ENCODE measurements at regions not wholly inside any gene's neighbourhood (a gene's known extent, or its start where the extent isn't known, plus 50 kb on each side); places are given as distances from the start of the nearest gene placed in this dataset.

DNA sequence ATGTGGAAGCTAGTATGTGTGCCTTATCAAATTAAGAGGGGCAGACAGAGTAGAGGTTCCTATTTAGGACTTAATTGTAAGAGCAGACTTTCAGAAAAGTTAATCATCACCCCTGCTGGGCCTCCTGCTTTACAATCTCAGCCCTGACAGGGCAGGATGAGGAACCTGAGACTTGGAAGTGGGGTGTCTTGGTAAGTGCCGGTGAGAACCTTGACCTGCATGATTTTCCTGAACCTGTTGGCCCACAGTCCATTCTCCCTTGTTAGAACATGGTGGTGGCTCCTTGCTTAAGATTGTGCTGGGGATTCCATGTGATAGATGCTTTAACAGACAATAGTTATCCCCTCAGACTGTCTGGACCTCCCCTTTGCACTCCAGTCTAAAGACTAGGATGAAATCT lies 141.7 kb upstream of the TMEM72 start:
- Histone ChIP-seq H4K20me1 (ENCODE audit: control insufficient read depth, insufficient read depth, low read depth, low read length) (no peaks in the 10 kb centered on the region), H3K79me2 (ENCODE audit: control insufficient read depth, low read length) (no peaks in the 10 kb centered on the region), H3K36me3 (ENCODE audit: control insufficient read depth, low read length) (no peaks in the 10 kb centered on the region), H3K27me3 (ENCODE audit: control insufficient read depth, low read length) (no peaks in the 10 kb centered on the region), H3K9me3 (ENCODE audit: control insufficient read depth, insufficient read depth, low read length) (no peaks in the 10 kb centered on the region), H3K4me2 (ENCODE audit: low read length) (no peak overlapping the region), H3F3A (ENCODE audit: control insufficient read depth, insufficient read depth) (no peaks in the 10 kb centered on the region), H3K4me3 (ENCODE audit: low read length) (no peak overlapping the region), H3K27ac (ENCODE audit: low read depth, low read length) (no peak overlapping the region), H3K9me2 (replicated peaks; ENCODE audit: control insufficient read depth, low read length) (no peaks in the 10 kb centered on the region), H3K4me1 (ENCODE audit: control insufficient read depth, low read length) (no peaks in the 10 kb centered on the region)
- TF ChIP-seq EZH2phosphoT487 (IDR thresholded peaks at IDR 0.05; ENCODE audit: borderline replicate concordance, low read length), result no peak
- no peak for TF ChIP-seq CTCF (IDR thresholded peaks at IDR 0.05; ENCODE audit: low read depth, low read length, poor library complexity, severe bottlenecking)

DNA sequence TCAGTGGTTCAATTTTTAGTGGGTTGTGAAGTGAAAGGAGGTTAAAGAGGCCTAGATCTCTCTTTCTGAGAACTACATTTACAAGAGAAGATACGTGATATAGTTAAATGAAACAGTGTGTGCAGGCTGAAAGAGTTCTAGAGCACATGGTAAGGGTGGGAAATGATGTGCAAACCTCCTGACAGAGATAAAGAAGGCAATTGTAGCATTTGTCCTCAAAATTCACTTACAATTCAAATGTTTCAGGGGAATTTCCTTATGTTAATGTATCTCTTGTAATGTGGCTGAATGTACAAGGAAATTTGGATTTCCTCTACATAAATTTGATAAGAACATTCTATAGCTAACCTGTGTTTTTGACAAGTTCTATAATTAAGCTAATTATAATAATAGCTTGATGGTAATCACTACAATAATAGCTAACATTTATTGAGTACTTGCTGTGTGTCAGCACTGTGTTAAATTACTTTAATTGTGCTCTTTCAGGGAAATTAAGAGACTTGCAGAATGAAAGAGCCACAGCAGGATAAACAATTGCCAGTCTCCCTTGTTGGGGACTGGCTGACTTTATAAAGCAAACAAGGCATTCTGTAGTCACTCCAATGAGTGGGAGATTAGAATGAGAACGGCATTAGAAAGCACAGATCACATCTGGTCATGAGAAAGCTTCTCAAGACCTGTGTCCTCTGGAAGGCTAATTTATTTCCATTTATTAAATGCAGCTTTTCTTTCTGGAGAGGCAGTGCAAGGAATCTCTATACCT lies 139.7 kb upstream of the TMEM72 start:
- H4K20me1 ChIP-seq (ENCODE audit: control insufficient read depth, insufficient read depth, low read depth, low read length), result no peaks in the 10 kb centered on the region
- no peaks in the 10 kb centered on the region for H3K9me2 ChIP-seq (replicated peaks; ENCODE audit: control insufficient read depth, low read length)
- H3F3A ChIP-seq (ENCODE audit: control insufficient read depth, insufficient read depth), result no peaks in the 10 kb centered on the region
- no peak overlapping the region for H3K4me2 ChIP-seq (ENCODE audit: low read length)
- no peak overlapping the region for H3K4me3 ChIP-seq (ENCODE audit: low read length)
- H3K27ac ChIP-seq (ENCODE audit: low read depth, low read length), result no peak overlapping the region
- TF ChIP-seq EZH2phosphoT487 (IDR thresholded peaks at IDR 0.05; ENCODE audit: borderline replicate concordance, low read length), result no peak
- TF ChIP-seq CTCF (IDR thresholded peaks at IDR 0.05; ENCODE audit: low read depth, low read length, poor library complexity, severe bottlenecking), result no peak
- no peaks in the 10 kb centered on the region for H3K9me3 ChIP-seq (ENCODE audit: control insufficient read depth, insufficient read depth, low read length)
- H3K36me3 ChIP-seq (ENCODE audit: control insufficient read depth, low read length), result no peaks in the 10 kb centered on the region
- H3K4me1 ChIP-seq (ENCODE audit: control insufficient read depth, low read length), result no peaks in the 10 kb centered on the region
- H3K79me2 ChIP-seq (ENCODE audit: control insufficient read depth, low read length), result no peaks in the 10 kb centered on the region
- H3K27me3 ChIP-seq (ENCODE audit: control insufficient read depth, low read length), result no peaks in the 10 kb centered on the region

- H4K20me1 ChIP-seq (ENCODE audit: control insufficient read depth, insufficient read depth, low read depth, low read length), result no peaks in the 10 kb centered on the region
- no peaks in the 10 kb centered on the region for H3K9me3 ChIP-seq (ENCODE audit: control insufficient read depth, insufficient read depth, low read length)
- no peak overlapping the region for H3K4me3 ChIP-seq (ENCODE audit: low read length)
- H3K4me1 ChIP-seq (ENCODE audit: control insufficient read depth, low read length), result no peaks in the 10 kb centered on the region
- H3K27ac ChIP-seq (ENCODE audit: low read depth, low read length), result no peak overlapping the region
- H3K27me3 ChIP-seq (ENCODE audit: control insufficient read depth, low read length), result no peaks in the 10 kb centered on the region
- no peaks in the 10 kb centered on the region for H3K79me2 ChIP-seq (ENCODE audit: control insufficient read depth, low read length)
- no peak for TF ChIP-seq EZH2phosphoT487 (IDR thresholded peaks at IDR 0.05; ENCODE audit: borderline replicate concordance, low read length)
- TF ChIP-seq CTCF (IDR thresholded peaks at IDR 0.05; ENCODE audit: low read depth, low read length, poor library complexity, severe bottlenecking), result no peak
- H3K4me2 ChIP-seq (ENCODE audit: low read length), result no peak overlapping the region
- H3F3A ChIP-seq (ENCODE audit: control insufficient read depth, insufficient read depth), result no peaks in the 10 kb centered on the region
- H3K9me2 ChIP-seq (replicated peaks; ENCODE audit: control insufficient read depth, low read length), result no peaks in the 10 kb centered on the region
- no peaks in the 10 kb centered on the region for H3K36me3 ChIP-seq (ENCODE audit: control insufficient read depth, low read length)
Observed at GRCh38 chr10:44773565-44773964, 137.6 kb upstream of the TMEM72 start.

Data from DOHH2 (cell line).